ENCODE measurements at regions not wholly inside any gene's neighbourhood (a gene's known extent, or its start where the extent isn't known, plus 50 kb on each side); places are given as distances from the start of the nearest gene placed in this dataset.

GRCh38 chr5:152884006-152884405 lies 478.9 kb upstream of the NMUR2 start:
- no peak for DNase-seq

- DNase-seq = no peak
Measured at GRCh38 chr5:152900332-152900731, 495.3 kb upstream of the NMUR2 start.

- no peak for DNase-seq
Measured at GRCh38 chr5:152901754-152902153, 496.7 kb upstream of the NMUR2 start.

- DNase-seq = no peak
Measured at GRCh38 chr5:152905286-152905685, 500.2 kb upstream of the NMUR2 start.

- no peak for DNase-seq
Measured at GRCh38 chr5:152907488-152908245, 502.6 kb upstream of the NMUR2 start.

GRCh38 chr5:152912924-152913323 lies 507.8 kb upstream of the NMUR2 start:
- no peak for DNase-seq

- DNase-seq = no peak
Measured at GRCh38 chr5:152932621-152933020, 527.5 kb upstream of the NMUR2 start.

- no peak for DNase-seq
Measured at GRCh38 chr5:152933056-152933455, 528.0 kb upstream of the NMUR2 start.

- no peak for DNase-seq
Measured at GRCh38 chr5:152938630-152939029, 533.6 kb upstream of the NMUR2 start.

- DNase-seq = no peak
Measured at GRCh38 chr5:152942633-152943336, 537.7 kb upstream of the NMUR2 start.

GRCh38 chr5:152953788-152954483 lies 536.5 kb upstream of the GRIA1 start:
- DNase-seq = no peak

GRCh38 chr5:152956943-152957613 lies 533.4 kb upstream of the GRIA1 start:
- DNase-seq = no peak

- DNase-seq = no peak
Measured at GRCh38 chr5:152978141-152978835, 512.2 kb upstream of the GRIA1 start.

- DNase-seq = no peak
Measured at GRCh38 chr5:152987131-152987530, 503.3 kb upstream of the GRIA1 start.

GRCh38 chr5:152990217-152990616 lies 500.3 kb upstream of the GRIA1 start:
- DNase-seq = no peak

GRCh38 chr5:152990649-152991048 lies 499.8 kb upstream of the GRIA1 start:
- no peak for DNase-seq

- no peak for DNase-seq
Measured at GRCh38 chr5:152994033-152994680, 496.3 kb upstream of the GRIA1 start.

- no peak for DNase-seq
Measured at GRCh38 chr5:152995214-152995725, 495.2 kb upstream of the GRIA1 start.

- no peak for DNase-seq
Measured at GRCh38 chr5:153005711-153006110, 484.8 kb upstream of the GRIA1 start.

GRCh38 chr5:153006681-153007080 lies 483.8 kb upstream of the GRIA1 start:
- DNase-seq = no peak

- no peak for DNase-seq
Measured at GRCh38 chr5:153014194-153014593, 476.3 kb upstream of the GRIA1 start.

- no peak for DNase-seq
Measured at GRCh38 chr5:153018121-153018520, 472.3 kb upstream of the GRIA1 start.

Measured in CD4-positive, alpha-beta T cell treated with Interleukin-6 for 4 hours (primary cell).